SK-N-SH (cell line): ENCODE measurements at regions not wholly inside any gene's neighbourhood (a gene's known extent, or its start where the extent isn't known, plus 50 kb on each side); places are given as distances from the start of the nearest gene placed in this dataset.

ENCODE experiments used
- CTCF ChIA-PET: fragments of 300-600, 350-600 bp; formaldehyde crosslinking; extraction: SDS; loops from one replicate; lab custom pipeline; 2021; lab: Yijun Ruan, JAX
- POLR2A ChIA-PET: fragments of 350-600 bp; sonication (Branson Sonifier 250); formaldehyde crosslinking; extraction: SDS; loops from one replicate; lab custom pipeline; 2020; ENCODE audit warnings: antibody characterized with exemption, inconsistent platforms; lab: Yijun Ruan, JAX
- DNase-seq: peaks from one replicate; pipeline ENCODE4 v3.0.0; 2012
- H2AFZ ChIP-seq: fragments of 200-600 bp; sonication (generic); 2 replicates; pipeline ENCODE4 v1.8.1; 2016; ENCODE audit warnings: antibody characterized with exemption, mild to moderate bottlenecking, low read depth
- H3F3A ChIP-seq: fragments of 200-600 bp; sonication (generic); replicated peaks from 2 replicates; pipeline ENCODE3; 2016; ENCODE audit warnings: antibody characterized with exemption, mild to moderate bottlenecking; ENCODE audit not compliant: insufficient read depth
- H3K27ac ChIP-seq, 2 experiments: fragments of 200-500 bp in 1 of 2; fragments of 200-600 bp in 1 of 2; sonication (Bioruptor generic) in 1 of 2; sonication (generic), shearing (Covaris generic) in 1 of 2; 2 replicates each; pipeline versions ENCODE4 v1.5.1 to v1.6.1; 2014 to 2016; ENCODE audit warnings: low read depth in 2 of 2, inconsistent platforms in 1 of 2, low read length in 1 of 2, mild to moderate bottlenecking in 1 of 2, mixed read lengths in 1 of 2
- H3K27me3 ChIP-seq: fragments of 200-600 bp; sonication (generic), shearing (Covaris generic); 2 replicates; pipeline ENCODE4 v1.6.1; 2016; ENCODE audit warnings: mixed run types; ENCODE audit not compliant: insufficient read depth
- H3K36me3 ChIP-seq, 2 experiments: fragments of 200-500 bp in 1 of 2; fragments of 200-600 bp in 1 of 2; sonication (Bioruptor generic) in 1 of 2; sonication (generic) in 1 of 2; replicated peaks in 1 of 2; 2 replicates each; pipeline versions ENCODE3 to v1.5.1; 2014 to 2016; ENCODE audit warnings: low read length in 1 of 2, mild to moderate bottlenecking in 1 of 2; ENCODE audit not compliant: insufficient read depth in 2 of 2, control insufficient read depth in 1 of 2
- H3K4me1 ChIP-seq, 2 experiments: fragments of 200-500 bp in 1 of 2; fragments of 200-600 bp in 1 of 2; sonication (Bioruptor generic) in 1 of 2; sonication (generic), shearing (Covaris generic) in 1 of 2; 2 replicates each; pipeline versions ENCODE4 v1.5.1 to v1.6.1; 2014 to 2016; ENCODE audit warnings: low read depth in 1 of 2, low read length in 1 of 2, mixed run types in 1 of 2; ENCODE audit not compliant: insufficient read depth in 2 of 2, control insufficient read depth in 1 of 2
- H3K4me2 ChIP-seq: fragments of 200-600 bp; sonication (generic), shearing (Covaris generic); 2 replicates; pipeline ENCODE4 v1.6.1; 2017; ENCODE audit warnings: mixed run types
- H3K4me3 ChIP-seq, 2 experiments: fragments of 200-500 bp in 1 of 2; fragments of 200-600 bp in 1 of 2; sonication (Bioruptor generic) in 1 of 2; sonication (generic), shearing (Covaris generic) in 1 of 2; 2 replicates each; pipeline versions ENCODE4 v1.5.1 to v1.8.1; 2014 to 2016; ENCODE audit warnings: low read depth in 2 of 2, inconsistent platforms in 1 of 2, low read length in 1 of 2, mild to moderate bottlenecking in 1 of 2, mixed read lengths in 1 of 2, moderate library complexity in 1 of 2
- H3K79me2 ChIP-seq: fragments of 200-600 bp; sonication (generic); 2 replicates; pipeline ENCODE4 v1.8.1; 2017; ENCODE audit warnings: mild to moderate bottlenecking; ENCODE audit not compliant: insufficient read depth
- H3K9ac ChIP-seq: fragments of 200-600 bp; sonication (generic); 2 replicates; pipeline ENCODE4 v1.6.1; 2017; ENCODE audit warnings: mixed run types
- H3K9me2 ChIP-seq: fragments of 200-600 bp; sonication (generic); 2 replicates; pipeline ENCODE4 v1.6.1; 2017; ENCODE audit warnings: mixed run types
- H3K9me3 ChIP-seq: fragments of 200-600 bp; sonication (generic); 2 replicates; pipeline ENCODE4 v1.6.1; 2017; ENCODE audit warnings: mixed run types, mild to moderate bottlenecking, moderate library complexity
- H4K20me1 ChIP-seq: fragments of 200-600 bp; sonication (generic); 2 replicates; pipeline ENCODE4 v1.6.1; 2017; ENCODE audit warnings: mild to moderate bottlenecking, mixed run types; ENCODE audit not compliant: insufficient read depth
- ELF1 ChIP-seq: IDR thresholded peaks from 2 replicates; pipeline ENCODE4 v1.4.0; 2012
- EP300 ChIP-seq, 2 experiments: IDR thresholded peaks; 2 replicates each; pipeline versions ENCODE4 v1.4.0 to v1.6.1; 2012; ENCODE audit warnings: borderline replicate concordance in 1 of 2, low read depth in 1 of 2, low read length in 1 of 2
- EZH2phosphoT487 ChIP-seq: fragments of 200-600 bp; sonication (generic); IDR thresholded peaks from 2 replicates; pipeline ENCODE4 v1.6.1; 2017; ENCODE audit warnings: low read depth, mixed run types, mild to moderate bottlenecking, antibody characterized with exemption, moderate library complexity, borderline replicate concordance
- FOXJ3 ChIP-seq: sonication (generic); formaldehyde crosslinking; IDR thresholded peaks from 2 replicates; pipeline ENCODE4 v1.5.1; 2020; ENCODE audit warnings: mild to moderate bottlenecking, missing genetic modification reagents
- FOXM1 ChIP-seq: IDR thresholded peaks from 2 replicates; pipeline ENCODE4 v1.4.0; 2012; ENCODE audit warnings: low read depth, mild to moderate bottlenecking
- GABPA ChIP-seq: IDR thresholded peaks from 2 replicates; pipeline ENCODE4 v1.4.0; 2012; ENCODE audit warnings: low read depth, mild to moderate bottlenecking
- GATA2 ChIP-seq: sonication (generic); formaldehyde crosslinking; IDR thresholded peaks from 2 replicates; pipeline ENCODE4 v1.5.0; 2020; ENCODE audit warnings: mild to moderate bottlenecking, missing genetic modification reagents
- JUND ChIP-seq: IDR thresholded peaks from 2 replicates; pipeline ENCODE4 v1.4.0; 2012
- MXI1 ChIP-seq: IDR thresholded peaks from 2 replicates; pipeline ENCODE4 v1.6.1; 2012; ENCODE audit warnings: mild to moderate bottlenecking, low read depth, low read length, improper control_type of control experiment
- NRF1 ChIP-seq: IDR thresholded peaks from 2 replicates; pipeline ENCODE4 v1.6.1; 2012; ENCODE audit warnings: low read depth, mild to moderate bottlenecking, low read length
- POLR2AphosphoS5 ChIP-seq: IDR thresholded peaks from 2 replicates; pipeline ENCODE4 v1.6.1; 2012; ENCODE audit warnings: low read depth, low read length
- RCOR1 ChIP-seq: fragments of 150-350 bp; IDR thresholded peaks from 2 replicates; pipeline ENCODE4 v1.6.1; 2017; ENCODE audit warnings: antibody characterized with exemption, low read length
- RFX5 ChIP-seq: IDR thresholded peaks from 2 replicates; pipeline ENCODE4 v1.6.1; 2012; ENCODE audit warnings: mild to moderate bottlenecking, improper control_type of control experiment, low read length
- RXRA ChIP-seq: IDR thresholded peaks from 2 replicates; pipeline ENCODE4 v1.4.0; 2012; ENCODE audit warnings: low read depth, mild to moderate bottlenecking, borderline replicate concordance
- SIN3A ChIP-seq: IDR thresholded peaks from 2 replicates; pipeline ENCODE4 v1.6.1; 2012; ENCODE audit warnings: low read depth, mild to moderate bottlenecking, low read length, moderate library complexity, borderline replicate concordance
- SMC3 ChIP-seq: IDR thresholded peaks from 2 replicates; pipeline ENCODE4 v1.6.1; 2012; ENCODE audit warnings: low read depth, low read length, improper control_type of control experiment
- TCF12 ChIP-seq: IDR thresholded peaks from 2 replicates; pipeline ENCODE4 v1.4.0; 2012
- TEAD4 ChIP-seq: IDR thresholded peaks from 2 replicates; pipeline ENCODE4 v1.4.0; 2012; ENCODE audit warnings: mild to moderate bottlenecking, borderline replicate concordance; ENCODE audit not compliant: insufficient read depth
- WGBS: methylation state at CpG from one replicate; pipeline ENCODE4 v1.1.6; 2017; ENCODE audit warnings: low lambda C conversion rate; 5-methylcytosine and 5-hydroxymethylcytosine counted together
- TF ChIP-seq, protein P1 (sequence below): IDR thresholded peaks from 2 replicates; pipeline ENCODE4 v1.4.0; 2012; ENCODE audit warnings: low read depth
- TF ChIP-seq, protein P2 (sequence below): IDR thresholded peaks from 2 replicates; pipeline ENCODE4 v1.4.0; 2012; ENCODE audit warnings: low read depth, borderline replicate concordance
- TF ChIP-seq, protein P3 (sequence below): IDR thresholded peaks from 2 replicates; pipeline ENCODE4 v1.4.0; 2012; ENCODE audit warnings: low read depth, borderline replicate concordance
- TF ChIP-seq, protein P4 (sequence below): fragments of 150-350 bp; IDR thresholded peaks from 2 replicates; pipeline ENCODE4 v1.6.1; 2016; ENCODE audit warnings: mild to moderate bottlenecking, low read depth, low read length

DNA sequence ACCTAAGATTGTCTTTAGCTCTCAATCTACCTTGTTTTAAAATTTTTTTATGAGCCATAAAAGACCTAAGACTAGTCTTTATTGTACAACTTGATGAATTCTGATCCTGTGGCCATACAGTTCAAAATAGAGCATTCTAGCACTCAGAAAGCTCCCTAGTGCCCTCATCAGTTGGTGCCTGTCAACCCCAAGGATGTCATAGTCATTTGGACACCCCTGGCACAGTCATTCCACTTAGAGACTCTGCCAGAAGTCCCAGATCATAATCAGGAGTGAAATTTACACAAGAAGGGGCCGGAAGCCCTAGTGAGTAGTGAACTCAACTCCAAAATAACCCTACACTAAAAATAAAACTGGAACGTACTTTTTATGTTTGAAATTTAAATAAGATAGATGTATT, 80.0 kb upstream of the INSIG1 start:
- Histone ChIP-seq H3K9ac (no peak overlapping the region), H3K27me3 (no peaks in the 10 kb centered on the region), H3K79me2 (no peaks in the 10 kb centered on the region), H3K9me2 (no peaks in the 10 kb centered on the region), H3K4me1 (peaks cover 0 to 15% of the 10 kb centered on the region in 2 experiments; a peak in 1 of 4 replicates), H3F3A (no peaks in the 10 kb centered on the region), H3K4me3 (no peak overlapping the region), H4K20me1 (no peaks in the 10 kb centered on the region), H3K9me3 (no peaks in the 10 kb centered on the region), H2AFZ (no peak overlapping the region), H3K4me2 (no peak overlapping the region), H3K27ac (no peak overlapping the region), H3K36me3 (no peaks in the 10 kb centered on the region)
- ChIA-PET POLR2A (interaction anchor here (0.9 kb wide), 1 partner anchor 18 kb away, joined by 3 read pairs; no protein-coding TSS in a partner anchor), CTCF (interaction anchor here (1.0 to 6.5 kb wide), 5 partner anchors 19 to 291 kb away, joined by 3 to 31 read pairs (median 5); no protein-coding TSS in a partner anchor)
- DNase-seq, result no peak
- WGBS, result 74% methylated on average over 2 of the region's 2 CpGs
- TF ChIP-seq, protein P1, sequence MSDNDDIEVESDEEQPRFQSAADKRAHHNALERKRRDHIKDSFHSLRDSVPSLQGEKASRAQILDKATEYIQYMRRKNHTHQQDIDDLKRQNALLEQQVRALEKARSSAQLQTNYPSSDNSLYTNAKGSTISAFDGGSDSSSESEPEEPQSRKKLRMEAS, result no peak
- TF ChIP-seq GABPA, result no peak
- TF ChIP-seq EZH2phosphoT487, result no peak
- TF ChIP-seq SMC3, result no peak
- no peak for TF ChIP-seq MXI1
- TF ChIP-seq, protein P2, sequence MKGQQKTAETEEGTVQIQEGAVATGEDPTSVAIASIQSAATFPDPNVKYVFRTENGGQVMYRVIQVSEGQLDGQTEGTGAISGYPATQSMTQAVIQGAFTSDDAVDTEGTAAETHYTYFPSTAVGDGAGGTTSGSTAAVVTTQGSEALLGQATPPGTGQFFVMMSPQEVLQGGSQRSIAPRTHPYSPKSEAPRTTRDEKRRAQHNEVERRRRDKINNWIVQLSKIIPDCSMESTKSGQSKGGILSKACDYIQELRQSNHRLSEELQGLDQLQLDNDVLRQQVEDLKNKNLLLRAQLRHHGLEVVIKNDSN, result no peak
- no peak for TF ChIP-seq GATA2 (CRISPR knock-in tag)
- TF ChIP-seq NRF1, result no peak
- TF ChIP-seq, protein P3, sequence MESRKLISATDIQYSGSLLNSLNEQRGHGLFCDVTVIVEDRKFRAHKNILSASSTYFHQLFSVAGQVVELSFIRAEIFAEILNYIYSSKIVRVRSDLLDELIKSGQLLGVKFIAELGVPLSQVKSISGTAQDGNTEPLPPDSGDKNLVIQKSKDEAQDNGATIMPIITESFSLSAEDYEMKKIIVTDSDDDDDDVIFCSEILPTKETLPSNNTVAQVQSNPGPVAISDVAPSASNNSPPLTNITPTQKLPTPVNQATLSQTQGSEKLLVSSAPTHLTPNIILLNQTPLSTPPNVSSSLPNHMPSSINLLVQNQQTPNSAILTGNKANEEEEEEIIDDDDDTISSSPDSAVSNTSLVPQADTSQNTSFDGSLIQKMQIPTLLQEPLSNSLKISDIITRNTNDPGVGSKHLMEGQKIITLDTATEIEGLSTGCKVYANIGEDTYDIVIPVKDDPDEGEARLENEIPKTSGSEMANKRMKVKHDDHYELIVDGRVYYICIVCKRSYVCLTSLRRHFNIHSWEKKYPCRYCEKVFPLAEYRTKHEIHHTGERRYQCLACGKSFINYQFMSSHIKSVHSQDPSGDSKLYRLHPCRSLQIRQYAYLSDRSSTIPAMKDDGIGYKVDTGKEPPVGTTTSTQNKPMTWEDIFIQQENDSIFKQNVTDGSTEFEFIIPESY, result no peak
- no peak for TF ChIP-seq EP300 (IDR thresholded peaks at IDR 0.05; ENCODE audit: borderline replicate concordance in 1 of 2, low read depth in 1 of 2, low read length in 1 of 2)

DNA sequence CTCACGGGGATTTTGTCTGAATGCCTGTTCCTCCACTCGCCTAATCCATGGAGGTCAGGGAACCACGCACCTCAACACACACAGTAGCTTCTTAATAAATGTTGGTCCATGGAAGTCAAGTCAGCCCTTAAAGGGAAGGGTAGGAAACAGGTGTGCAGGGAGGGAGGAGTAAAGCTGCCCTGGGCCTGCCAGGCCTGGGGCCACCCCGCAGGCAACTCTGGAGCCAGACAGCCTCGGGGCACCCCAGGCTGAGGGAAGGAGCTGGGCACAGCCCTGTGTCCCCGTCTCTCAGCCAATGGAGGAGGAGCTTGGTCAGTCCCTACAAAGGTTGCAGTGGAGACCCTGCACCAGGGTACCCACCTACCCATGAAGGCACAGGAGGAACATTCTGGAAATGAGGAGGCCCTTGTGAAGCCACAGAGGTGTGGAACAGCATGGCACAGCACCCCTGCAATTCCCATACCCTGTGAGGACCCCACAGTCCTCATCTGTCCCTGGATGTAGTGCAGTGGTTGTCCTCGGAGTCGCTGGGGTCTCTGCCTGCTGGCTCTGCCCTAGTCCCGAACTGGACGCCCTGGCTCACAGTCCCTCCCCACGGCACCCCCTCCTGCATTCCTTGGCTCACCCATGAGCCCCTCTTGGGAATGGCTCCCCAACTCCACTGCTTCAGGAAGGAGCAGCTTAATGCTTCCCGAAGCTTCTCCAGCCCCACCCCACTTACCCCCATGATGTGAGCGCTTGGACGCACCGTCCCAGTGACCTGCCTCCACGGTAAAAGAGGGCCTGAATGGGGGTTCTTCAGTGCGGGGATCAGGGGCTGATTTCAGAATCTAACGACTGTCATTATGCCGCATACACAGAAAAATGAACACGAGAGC, 79.2 kb upstream of the INSIG1 start:
- Histone ChIP-seq H3K4me3 (no peak overlapping the region), H3K36me3 (no peaks in the 10 kb centered on the region), H3K27ac (no peak overlapping the region), H3K9me2 (no peaks in the 10 kb centered on the region), H3K27me3 (no peaks in the 10 kb centered on the region), H3K4me2 (no peak overlapping the region), H3K4me1 (peaks cover 0 to 15% of the 10 kb centered on the region in 2 experiments; a peak in 1 of 4 replicates), H3K9me3 (no peaks in the 10 kb centered on the region), H2AFZ (no peak overlapping the region), H3K9ac (no peak overlapping the region), H3K79me2 (no peaks in the 10 kb centered on the region), H3F3A (no peaks in the 10 kb centered on the region), H4K20me1 (no peaks in the 10 kb centered on the region)
- WGBS, result 58% methylated on average over 20 of the region's 20 CpGs
- ChIA-PET CTCF (interaction anchor here (1.6 to 6.5 kb wide), 2 partner anchors 126 to 291 kb away, joined by 5 to 31 read pairs; no protein-coding TSS in a partner anchor), POLR2A (interaction anchor here (0.9 kb wide), 1 partner anchor 17 kb away, joined by 3 read pairs; no protein-coding TSS in a partner anchor)
- DNase-seq, result no peak
- no peak for TF ChIP-seq RFX5
- TF ChIP-seq TCF12, result no peak
- TF ChIP-seq JUND, result no peak
- TF ChIP-seq, protein P4, sequence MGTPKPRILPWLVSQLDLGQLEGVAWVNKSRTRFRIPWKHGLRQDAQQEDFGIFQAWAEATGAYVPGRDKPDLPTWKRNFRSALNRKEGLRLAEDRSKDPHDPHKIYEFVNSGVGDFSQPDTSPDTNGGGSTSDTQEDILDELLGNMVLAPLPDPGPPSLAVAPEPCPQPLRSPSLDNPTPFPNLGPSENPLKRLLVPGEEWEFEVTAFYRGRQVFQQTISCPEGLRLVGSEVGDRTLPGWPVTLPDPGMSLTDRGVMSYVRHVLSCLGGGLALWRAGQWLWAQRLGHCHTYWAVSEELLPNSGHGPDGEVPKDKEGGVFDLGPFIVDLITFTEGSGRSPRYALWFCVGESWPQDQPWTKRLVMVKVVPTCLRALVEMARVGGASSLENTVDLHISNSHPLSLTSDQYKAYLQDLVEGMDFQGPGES, result no peak
- TF ChIP-seq RCOR1, result no peak
- TF ChIP-seq FOXM1, result no peak
- no peak for TF ChIP-seq FOXJ3
- no peak for TF ChIP-seq SIN3A
- TF ChIP-seq SMC3, result no peak
- no peak for TF ChIP-seq TEAD4
- TF ChIP-seq ELF1, result no peak
- no peak for TF ChIP-seq POLR2AphosphoS5
- no peak for TF ChIP-seq RXRA
